DOHH2 (cell line): ENCODE measurements at regions not wholly inside any gene's neighbourhood (a gene's known extent, or its start where the extent isn't known, plus 50 kb on each side); places are given as distances from the start of the nearest gene placed in this dataset.

Experiments used
- CTCF ChIP-seq: fragments of 200-600 bp; sonication (generic); IDR thresholded peaks from one replicate; pipeline ENCODE4 v1.5.1; 2014; ENCODE audit warnings: antibody characterized with exemption, mild to moderate bottlenecking, low read depth, low read length; ENCODE audit not compliant: poor library complexity, severe bottlenecking
- EZH2phosphoT487 ChIP-seq: fragments of 200-600 bp; sonication (generic); IDR thresholded peaks from 2 replicates; pipeline ENCODE4 v1.6.1; 2017; ENCODE audit warnings: borderline replicate concordance, mild to moderate bottlenecking, antibody characterized with exemption, low read length, moderate library complexity, mixed read lengths

DNA sequence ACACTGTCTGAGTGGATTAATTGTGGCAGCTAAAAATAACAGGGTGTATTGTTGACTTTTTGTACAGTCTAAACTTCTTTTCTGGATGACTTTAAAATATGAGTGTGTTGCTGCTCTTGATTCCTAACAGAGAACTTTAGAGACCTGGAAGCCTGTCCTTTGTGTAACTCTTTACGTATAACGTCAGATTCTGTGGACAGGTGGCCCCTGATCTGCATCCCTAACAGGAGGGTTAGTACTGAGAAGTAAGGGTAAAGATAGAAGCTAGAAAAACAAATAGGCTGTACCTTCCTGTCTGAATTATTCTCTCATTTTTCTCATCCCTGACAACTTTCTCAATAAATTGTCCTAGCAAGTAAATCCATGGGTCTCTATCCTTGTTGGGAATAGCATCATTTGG is 105.7 kb upstream of the LIMCH1 start:
- TF ChIP-seq CTCF (no peak), EZH2phosphoT487 (no peak)
